ENCODE measurements at regions not wholly inside any gene's neighbourhood (a gene's known extent, or its start where the extent isn't known, plus 50 kb on each side); places are given as distances from the start of the nearest gene placed in this dataset.

GRCh38 chr10:133028956-133029355 is 58.8 kb upstream of the ADGRA1 start:
- no peak for DNase-seq (ENCODE audit: low spot score)
- no peaks in the 10 kb centered on the region for H3K9me3 ChIP-seq (ENCODE audit: control insufficient read depth in 4 of 4, low read length in 3 of 4)
- 81% methylated on average over 16 of the region's 16 CpGs for WGBS
- H3K4me3 ChIP-seq (ENCODE audit: low read depth in 1 of 3, low read length in 3 of 3), result no peak overlapping the region
- no peak overlapping the region for H3K9ac ChIP-seq (ENCODE audit: low read depth in 1 of 2, low read length in 2 of 2)
- TF ChIP-seq, protein P1, sequence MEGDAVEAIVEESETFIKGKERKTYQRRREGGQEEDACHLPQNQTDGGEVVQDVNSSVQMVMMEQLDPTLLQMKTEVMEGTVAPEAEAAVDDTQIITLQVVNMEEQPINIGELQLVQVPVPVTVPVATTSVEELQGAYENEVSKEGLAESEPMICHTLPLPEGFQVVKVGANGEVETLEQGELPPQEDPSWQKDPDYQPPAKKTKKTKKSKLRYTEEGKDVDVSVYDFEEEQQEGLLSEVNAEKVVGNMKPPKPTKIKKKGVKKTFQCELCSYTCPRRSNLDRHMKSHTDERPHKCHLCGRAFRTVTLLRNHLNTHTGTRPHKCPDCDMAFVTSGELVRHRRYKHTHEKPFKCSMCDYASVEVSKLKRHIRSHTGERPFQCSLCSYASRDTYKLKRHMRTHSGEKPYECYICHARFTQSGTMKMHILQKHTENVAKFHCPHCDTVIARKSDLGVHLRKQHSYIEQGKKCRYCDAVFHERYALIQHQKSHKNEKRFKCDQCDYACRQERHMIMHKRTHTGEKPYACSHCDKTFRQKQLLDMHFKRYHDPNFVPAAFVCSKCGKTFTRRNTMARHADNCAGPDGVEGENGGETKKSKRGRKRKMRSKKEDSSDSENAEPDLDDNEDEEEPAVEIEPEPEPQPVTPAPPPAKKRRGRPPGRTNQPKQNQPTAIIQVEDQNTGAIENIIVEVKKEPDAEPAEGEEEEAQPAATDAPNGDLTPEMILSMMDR (IDR thresholded peaks at IDR 0.05; ENCODE audit: low read depth, low read length, missing input control), result no peak
- no peak for TF ChIP-seq FOXA1 (IDR thresholded peaks at IDR 0.05)
- TF ChIP-seq RAD21 (IDR thresholded peaks at IDR 0.05), result no peak
- no peak for TF ChIP-seq HNF4A (conservative IDR thresholded peaks at IDR 0.05)
- TF ChIP-seq REST (IDR thresholded peaks at IDR 0.05), result no peak
- no peak for TF ChIP-seq RXRA (IDR thresholded peaks at IDR 0.05)
- TF ChIP-seq NR2F2 (IDR thresholded peaks at IDR 0.05), result no peak
- no peak for TF ChIP-seq EGR1 (IDR thresholded peaks at IDR 0.05; ENCODE audit: low read depth in 2 of 2)
- no peak for TF ChIP-seq MAX (IDR thresholded peaks at IDR 0.05)
- no peak for TF ChIP-seq YY1 (IDR thresholded peaks at IDR 0.05)
- no peak for TF ChIP-seq ZBTB33 (IDR thresholded peaks at IDR 0.05)
- TF ChIP-seq GABPA (IDR thresholded peaks at IDR 0.05 in 1 of 2, conservative IDR thresholded peaks at IDR 0.05 in 1 of 2), result no peak
- no peak for TF ChIP-seq JUND (IDR thresholded peaks at IDR 0.05)
- TF ChIP-seq TAF1 (conservative IDR thresholded peaks at IDR 0.05), result no peak
- no peak for TF ChIP-seq SP1 (IDR thresholded peaks at IDR 0.05)
- no peak for TF ChIP-seq HNF4G (IDR thresholded peaks at IDR 0.05)
- TF ChIP-seq ATF3 (IDR thresholded peaks at IDR 0.05), result no peak
- no peaks in the 10 kb centered on the region for H3K4me1 ChIP-seq (ENCODE audit: control insufficient read depth in 4 of 4, insufficient read depth in 4 of 4, low read length in 3 of 4)
- peaks cover 0 to 2% (median 0%) of the 10 kb centered on the region in 4 donors for H3K27me3 ChIP-seq (ENCODE audit: control insufficient read depth in 4 of 4, insufficient read depth in 4 of 4, low read length in 3 of 4)
- no peaks in the 10 kb centered on the region for H3K36me3 ChIP-seq (ENCODE audit: control insufficient read depth in 4 of 4, insufficient read depth in 3 of 4, low read depth in 1 of 4, low read length in 3 of 4)
- no peak overlapping the region for H3K27ac ChIP-seq (ENCODE audit: low read depth in 1 of 2, low read length in 2 of 2)

DNA sequence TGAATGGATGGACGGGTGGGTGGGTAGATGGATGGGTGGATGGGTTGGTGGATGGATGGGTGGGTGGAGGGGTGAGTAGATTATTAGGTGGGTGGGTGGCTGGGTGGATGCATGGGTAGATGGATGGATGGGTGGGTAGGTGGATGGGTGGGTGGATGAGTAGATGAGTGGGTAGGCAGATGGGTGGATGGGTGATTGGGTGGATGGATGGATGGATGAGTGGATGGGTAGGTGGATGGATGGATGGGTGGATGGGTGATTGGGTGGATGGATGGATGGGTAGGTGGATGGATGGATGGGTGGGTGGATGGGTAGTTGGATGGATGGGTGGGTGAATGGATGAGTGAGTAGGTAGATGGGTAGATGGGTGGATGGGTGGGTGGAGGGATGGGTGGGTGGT is 59.6 kb upstream of the ADGRA1 start:
- Histone ChIP-seq H3K4me3 (ENCODE audit: low read depth in 1 of 3, low read length in 3 of 3) (no peak overlapping the region), H3K9me3 (ENCODE audit: control insufficient read depth in 4 of 4, low read length in 3 of 4) (no peaks in the 10 kb centered on the region), H3K27me3 (ENCODE audit: control insufficient read depth in 4 of 4, insufficient read depth in 4 of 4, low read length in 3 of 4) (peaks cover 0 to 2% (median 0%) of the 10 kb centered on the region in 4 donors), H3K27ac (ENCODE audit: low read depth in 1 of 2, low read length in 2 of 2) (no peak overlapping the region), H3K9ac (ENCODE audit: low read depth in 1 of 2, low read length in 2 of 2) (no peak overlapping the region), H3K36me3 (ENCODE audit: control insufficient read depth in 4 of 4, insufficient read depth in 3 of 4, low read depth in 1 of 4, low read length in 3 of 4) (no peaks in the 10 kb centered on the region), H3K4me1 (ENCODE audit: control insufficient read depth in 4 of 4, insufficient read depth in 4 of 4, low read length in 3 of 4) (no peaks in the 10 kb centered on the region)
- no peak for DNase-seq (ENCODE audit: low spot score)
- no peak for TF ChIP-seq EGR1 (IDR thresholded peaks at IDR 0.05; ENCODE audit: low read depth in 2 of 2)
- no peak for TF ChIP-seq TAF1 (conservative IDR thresholded peaks at IDR 0.05)
- no peak for TF ChIP-seq NR2F2 (IDR thresholded peaks at IDR 0.05)
- WGBS, result 61% methylated on average over 1 of the region's 1 CpG
